K562 (cell line): ENCODE measurements at regions not wholly inside any gene's neighbourhood (a gene's known extent, or its start where the extent isn't known, plus 50 kb on each side); places are given as distances from the start of the nearest gene placed in this dataset.

Source experiments
- ATAC-seq: fragments of 200-7000 bp; cut with Tn5 transposase; 3 replicates; pipeline ENCODE4 v1.9.1; 2020; ENCODE audit warnings: moderate library complexity
- BruUV-seq: library from RNA; stranded (reverse); fragments of 400-500 nt; replicated peaks from 2 replicates; lab custom pipeline; 2021; lab: Mats Ljungman, UMichigan
- CTCF ChIA-PET: fragments of 300-600 bp; formaldehyde crosslinking; extraction: SDS; loops from one replicate; lab custom pipeline; 2021; ENCODE audit warnings: low intra/inter-chr PET ratio; lab: Yijun Ruan, JAX
- POLR2A ChIA-PET: fragments of 300-600, 350-650 bp; sonication (Branson Sonifier 250); formaldehyde crosslinking; extraction: SDS; loops from one replicate; lab custom pipeline; 2021; ENCODE audit warnings: antibody characterized with exemption, inconsistent platforms; lab: Yijun Ruan, JAX
- DNase-seq, 4 experiments: peaks; one replicate each; pipeline versions ENCODE4 v3.0.0 to v3.0.0-alpha.2; 2011 to 2018; ENCODE audit warnings: low spot score in 3 of 4, mixed read lengths in 3 of 4; ENCODE audit errors: extremely low read depth in 1 of 4
- FAIRE-seq: peaks from 2 replicates; lab custom pipeline; 2011; peaks lifted over from hg19 to GRCh38; lab: Jason Lieb, UNC
- H2AFZ ChIP-seq: 2 replicates; pipeline ENCODE4 v1.6.0; 2011; ENCODE audit warnings: low read depth, low read length, control low read depth, inconsistent platforms
- H3K27ac ChIP-seq: fragments of 200-600 bp; 3 replicates; pipeline ENCODE4 v1.8.0; 2011; ENCODE audit warnings: low read depth, mild to moderate bottlenecking, control low read depth, inconsistent platforms, low read length, moderate library complexity, mixed read lengths; ENCODE audit errors: extremely low read depth
- H3K27me3 ChIP-seq, 2 experiments: fragments of 300-600 bp in 1 of 2; 2 replicates in 1 of 2; 3 replicates in 1 of 2; pipeline versions ENCODE4 v1.6.0 to v1.8.0; 2011; ENCODE audit warnings: inconsistent platforms in 2 of 2, low read length in 2 of 2, mild to moderate bottlenecking in 1 of 2, mixed read lengths in 1 of 2, moderate library complexity in 1 of 2; ENCODE audit not compliant: control insufficient read depth in 2 of 2, insufficient read depth in 2 of 2
- H3K36me3 ChIP-seq: fragments of 300-600 bp; 3 replicates; pipeline ENCODE4 v1.8.0; 2011; ENCODE audit warnings: mild to moderate bottlenecking, low read length, inconsistent platforms; ENCODE audit not compliant: control insufficient read depth, insufficient read depth
- H3K4me1 ChIP-seq, 2 experiments: fragments of 200-600 bp in 1 of 2; replicated peaks in 1 of 2; 2 replicates in 1 of 2; 3 replicates in 1 of 2; pipeline versions ENCODE4 v1.5.1 to v1.8.0; 2011; ENCODE audit warnings: inconsistent platforms in 2 of 2, low read length in 2 of 2, mild to moderate bottlenecking in 1 of 2, mixed read lengths in 1 of 2, moderate library complexity in 1 of 2; ENCODE audit not compliant: control insufficient read depth in 2 of 2, insufficient read depth in 2 of 2
- H3K4me2 ChIP-seq: 2 replicates; pipeline ENCODE4 v1.6.1; 2011; ENCODE audit warnings: low read length, control low read depth, inconsistent platforms, mixed read lengths; ENCODE audit not compliant: insufficient read depth
- H3K4me3 ChIP-seq: fragments of 200-600 bp; sonication (generic), shearing (Covaris generic); 2 replicates; pipeline ENCODE4 v1.5.1; 2016; ENCODE audit warnings: control low read depth, inconsistent platforms
- H3K79me2 ChIP-seq: fragments of 200-600 bp; 3 replicates; pipeline ENCODE4 v1.8.0; 2011; ENCODE audit warnings: low read length, inconsistent platforms; ENCODE audit not compliant: control insufficient read depth, insufficient read depth
- H3K9ac ChIP-seq, 2 experiments: 2 replicates each; pipeline versions ENCODE4 v1.6.0 to v1.6.1; 2011; ENCODE audit warnings: low read depth in 2 of 2, low read length in 2 of 2, control low read depth in 1 of 2, inconsistent platforms in 1 of 2, mild to moderate bottlenecking in 1 of 2, mixed read lengths in 1 of 2; ENCODE audit not compliant: insufficient read depth in 1 of 2
- H3K9me1 ChIP-seq: one replicate; pipeline ENCODE4 v1.6.0; 2011; ENCODE audit warnings: inconsistent platforms, mild to moderate bottlenecking, low read length, moderate library complexity; ENCODE audit not compliant: control insufficient read depth, insufficient read depth
- H3K9me3 ChIP-seq: replicated peaks from 2 replicates; pipeline ENCODE4 v1.5.1; 2011; ENCODE audit warnings: low read depth, low read length, inconsistent platforms; ENCODE audit not compliant: control insufficient read depth, insufficient read depth
- H4K20me1 ChIP-seq: replicated peaks from 2 replicates; pipeline ENCODE4 v1.6.1; 2011; ENCODE audit warnings: low read length, inconsistent platforms, mixed read lengths; ENCODE audit not compliant: control insufficient read depth, insufficient read depth
- ADNP ChIP-seq: fragments of 200-800 bp; sonication (Bioruptor generic); IDR thresholded peaks from 2 replicates; pipeline ENCODE4 v1.6.1; 2016; ENCODE audit warnings: missing genetic modification characterization, missing compliant biosample characterization
- BRCA1 ChIP-seq, 2 experiments: fragments of 450-650 bp in 1 of 2; sonication (generic) in 1 of 2; formaldehyde crosslinking in 1 of 2; IDR thresholded peaks; 2 replicates each; pipeline versions ENCODE4 v1.5.0 to v1.6.1; 2017 to 2020; ENCODE audit warnings: mild to moderate bottlenecking in 1 of 2, missing genetic modification reagents in 1 of 2
- DNMT1 ChIP-seq: fragments of 450-650 bp; IDR thresholded peaks from 2 replicates; pipeline ENCODE4 v1.6.1; 2016; ENCODE audit warnings: antibody characterized with exemption, mild to moderate bottlenecking
- GATAD2B ChIP-seq: fragments of 450-650 bp; IDR thresholded peaks from 2 replicates; pipeline ENCODE4 v1.6.1; 2017; ENCODE audit warnings: mild to moderate bottlenecking, borderline replicate concordance
- HDAC6 ChIP-seq: IDR thresholded peaks from 2 replicates; pipeline ENCODE4 v1.6.1; 2012; ENCODE audit warnings: low read depth, mild to moderate bottlenecking, control low read depth, inconsistent platforms, low read length, moderate library complexity
- HNRNPLL ChIP-seq: fragments of 200-400 bp; formaldehyde crosslinking; IDR thresholded peaks from 2 replicates; pipeline ENCODE4 v1.6.1; 2017; ENCODE audit warnings: low read length, low read depth, mild to moderate bottlenecking; ENCODE audit not compliant: poor library complexity, severe bottlenecking
- KLF16 ChIP-seq: IDR thresholded peaks from 2 replicates; pipeline ENCODE4 v1.6.1; 2016; ENCODE audit warnings: antibody characterized with exemption
- L3MBTL2 ChIP-seq: fragments of 450-650 bp; IDR thresholded peaks from 2 replicates; pipeline ENCODE4 v1.6.1; 2016; ENCODE audit warnings: mild to moderate bottlenecking, moderate library complexity
- NCOA1 ChIP-seq: fragments of 450-650 bp; IDR thresholded peaks from 2 replicates; pipeline ENCODE4 v1.6.1; 2016; ENCODE audit warnings: low read depth
- PURB ChIP-seq: sonication (generic); formaldehyde crosslinking; IDR thresholded peaks from 2 replicates; pipeline ENCODE4 v1.9.0; 2021; ENCODE audit warnings: low read depth, mild to moderate bottlenecking, missing genetic modification reagents
- RBM25 ChIP-seq: fragments of 200-400 bp; formaldehyde crosslinking; IDR thresholded peaks from 2 replicates; pipeline ENCODE4 v1.6.1; 2018; ENCODE audit warnings: low read length, low read depth, moderate library complexity; ENCODE audit not compliant: severe bottlenecking
- SREBF2 ChIP-seq: sonication (generic); formaldehyde crosslinking; IDR thresholded peaks from 2 replicates; pipeline ENCODE4 v1.4.0; 2020; ENCODE audit warnings: mild to moderate bottlenecking, missing genetic modification reagents
- XRCC3 ChIP-seq: fragments of 450-650 bp; IDR thresholded peaks from 2 replicates; pipeline ENCODE4 v1.6.1; 2017; ENCODE audit warnings: mild to moderate bottlenecking, moderate library complexity
- ZKSCAN3 ChIP-seq: fragments of 250-450 bp; sonication (Bioruptor Pico); IDR thresholded peaks from 2 replicates; pipeline ENCODE4 v1.4.0; 2020
- ZNF408 ChIP-seq: fragments of 250-450 bp; sonication (Bioruptor Pico); IDR thresholded peaks from 2 replicates; pipeline ENCODE4 v1.4.0; 2020; ENCODE audit warnings: low read depth, mild to moderate bottlenecking, moderate library complexity
- ZNF76 ChIP-seq: fragments of 250-450 bp; sonication (Bioruptor Pico); IDR thresholded peaks from 2 replicates; pipeline ENCODE4 v1.4.0; 2020; ENCODE audit warnings: mild to moderate bottlenecking, moderate library complexity, borderline replicate concordance
- ZNF77 ChIP-seq: fragments of 250-450 bp; sonication (Bioruptor Pico); IDR thresholded peaks from 2 replicates; pipeline ENCODE4 v1.5.0; 2020
- WGBS: fragments of 100-300 bp; shearing (Covaris generic); methylation state at CpG from one replicate; pipeline ENCODE4 v1.1.6; 2016; ENCODE audit warnings: low coverage, mixed read lengths; ENCODE audit not compliant: insufficient coverage; ENCODE audit errors: missing lambda C conversion rate; 5-methylcytosine and 5-hydroxymethylcytosine counted together
- in situ Hi-C: fragments of 300-500 bp; cut with MboI; formaldehyde crosslinking; loops from 4 replicates; pipeline ENCODE4 v1.15.0; 2018; ENCODE audit warnings: inconsistent platforms, mixed read lengths
- intact Hi-C: fragments of 100-400 bp; cut with micrococcal nuclease; formaldehyde crosslinking; loops from 2 replicates; pipeline ENCODE4 v1.14.2; 2022
- TF ChIP-seq, protein P1 (sequence below): fragments of 450-650 bp; formaldehyde crosslinking; conservative IDR thresholded peaks from 2 replicates; pipeline ENCODE4 v1.4.0; 2022; ENCODE audit warnings: mild to moderate bottlenecking, missing genetic modification characterization
- TF ChIP-seq, protein P2 (sequence below): conservative IDR thresholded peaks from 2 replicates; pipeline ENCODE4 v1.6.1; 2011; ENCODE audit warnings: low read depth, mild to moderate bottlenecking, low read length; ENCODE audit not compliant: control insufficient read depth
- TF ChIP-seq, protein P3 (sequence below): fragments of 450-650 bp; formaldehyde crosslinking; IDR thresholded peaks from 2 replicates; pipeline ENCODE4 v1.4.0; 2022; ENCODE audit warnings: missing genetic modification characterization

DNA sequence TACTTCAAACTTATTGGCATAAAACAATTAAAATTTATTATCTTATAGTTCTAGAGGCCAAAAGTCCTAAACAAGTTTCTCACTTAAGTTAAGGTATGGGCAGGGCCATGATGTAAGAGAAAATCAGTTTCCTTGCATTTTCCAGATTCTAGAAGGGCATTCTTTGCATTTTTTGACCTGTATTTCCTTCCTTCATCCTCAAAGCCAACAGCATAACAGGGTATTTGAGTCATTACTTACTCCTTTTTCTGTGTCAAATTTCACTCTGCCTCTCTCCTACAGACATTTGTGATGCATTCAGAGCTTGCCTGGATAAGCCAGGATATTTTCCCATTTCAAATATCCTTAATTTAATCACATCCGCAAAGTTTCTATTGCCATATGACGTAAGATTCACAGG, 1499.0 kb downstream of the EFNA5 start:
- FAIRE-seq, result no peak
- 0% methylated on average over 2 of the region's 2 CpGs for WGBS
- in situ Hi-C loops, result no loop called here

DNA sequence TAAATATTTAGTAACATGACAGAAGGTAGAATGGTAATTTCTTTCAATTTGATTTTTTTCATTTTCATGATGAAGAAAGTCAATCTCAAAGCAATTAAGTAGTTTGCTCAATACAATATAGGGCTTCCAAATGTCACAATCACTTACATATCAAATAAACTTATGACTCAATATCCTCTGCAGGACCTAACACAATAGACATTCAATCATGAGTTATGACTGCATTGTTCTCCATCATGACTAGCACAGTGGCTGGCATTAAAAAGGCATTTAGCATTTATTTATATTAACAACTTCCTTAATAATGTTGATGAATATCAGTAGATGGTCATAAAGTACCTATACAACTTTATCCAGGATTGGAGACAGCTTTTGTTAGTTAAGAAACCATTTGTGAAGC, 1499.6 kb downstream of the EFNA5 start:
- Histone ChIP-seq H3K9ac (no peak overlapping the region), H3K9me3 (0 out of 2 replicates have a peak, but pooled peaks cover 2% of the 10 kb centered on the region), H3K36me3 (no peaks in the 10 kb centered on the region), H4K20me1 (no peaks in the 10 kb centered on the region), H3K27me3 (no peaks in the 10 kb centered on the region), H3K4me2 (no peak overlapping the region), H3K27ac (no peak overlapping the region), H3K4me1 (no peaks in the 10 kb centered on the region), H3K9me1 (no peaks in the 10 kb centered on the region), H2AFZ (no peak overlapping the region), H3K79me2 (no peaks in the 10 kb centered on the region), H3K4me3 (no peak overlapping the region)
- ATAC-seq (no peak), DNase-seq (no peak), FAIRE-seq (no peak)
- intact Hi-C loops (no loop called here), in situ Hi-C loops (no loop called here)
- BruUV-seq, result no TSS peak
- ChIA-PET POLR2A (no interaction called here), CTCF (no interaction called here)
- TF ChIP-seq PURB (CRISPR knock-in tag) (no peak), ZNF77 (CRISPR knock-in tag) (no peak), L3MBTL2 (no peak), ZKSCAN3 (CRISPR knock-in tag) (no peak), XRCC3 (no peak), ADNP (tag) (no peak), DNMT1 (no peak), BRCA1 (IDR thresholded peaks at IDR 0.05) (no peak), BRCA1 (CRISPR knock-in tag; IDR thresholded peaks at IDR 0.05) (no peak)
- TF ChIP-seq, protein P1, sequence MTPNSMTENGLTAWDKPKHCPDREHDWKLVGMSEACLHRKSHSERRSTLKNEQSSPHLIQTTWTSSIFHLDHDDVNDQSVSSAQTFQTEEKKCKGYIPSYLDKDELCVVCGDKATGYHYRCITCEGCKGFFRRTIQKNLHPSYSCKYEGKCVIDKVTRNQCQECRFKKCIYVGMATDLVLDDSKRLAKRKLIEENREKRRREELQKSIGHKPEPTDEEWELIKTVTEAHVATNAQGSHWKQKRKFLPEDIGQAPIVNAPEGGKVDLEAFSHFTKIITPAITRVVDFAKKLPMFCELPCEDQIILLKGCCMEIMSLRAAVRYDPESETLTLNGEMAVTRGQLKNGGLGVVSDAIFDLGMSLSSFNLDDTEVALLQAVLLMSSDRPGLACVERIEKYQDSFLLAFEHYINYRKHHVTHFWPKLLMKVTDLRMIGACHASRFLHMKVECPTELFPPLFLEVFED (CRISPR knock-in tag), result no peak
- TF ChIP-seq, protein P2, sequence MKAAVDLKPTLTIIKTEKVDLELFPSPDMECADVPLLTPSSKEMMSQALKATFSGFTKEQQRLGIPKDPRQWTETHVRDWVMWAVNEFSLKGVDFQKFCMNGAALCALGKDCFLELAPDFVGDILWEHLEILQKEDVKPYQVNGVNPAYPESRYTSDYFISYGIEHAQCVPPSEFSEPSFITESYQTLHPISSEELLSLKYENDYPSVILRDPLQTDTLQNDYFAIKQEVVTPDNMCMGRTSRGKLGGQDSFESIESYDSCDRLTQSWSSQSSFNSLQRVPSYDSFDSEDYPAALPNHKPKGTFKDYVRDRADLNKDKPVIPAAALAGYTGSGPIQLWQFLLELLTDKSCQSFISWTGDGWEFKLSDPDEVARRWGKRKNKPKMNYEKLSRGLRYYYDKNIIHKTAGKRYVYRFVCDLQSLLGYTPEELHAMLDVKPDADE, result no peak

More for the DNA sequence above, 1499.0 kb downstream of the EFNA5 start:
- Histone ChIP-seq H4K20me1 (no peaks in the 10 kb centered on the region), H3K4me1 (no peaks in the 10 kb centered on the region), H2AFZ (no peak overlapping the region), H3K79me2 (no peaks in the 10 kb centered on the region), H3K4me2 (no peak overlapping the region), H3K27ac (no peak overlapping the region), H3K27me3 (no peaks in the 10 kb centered on the region), H3K9me3 (0 out of 2 replicates have a peak, but pooled peaks cover 2% of the 10 kb centered on the region), H3K9me1 (no peaks in the 10 kb centered on the region), H3K4me3 (no peak overlapping the region), H3K9ac (no peak overlapping the region), H3K36me3 (no peaks in the 10 kb centered on the region)
- no TSS peak for BruUV-seq
- ChIA-PET CTCF (no interaction called here), POLR2A (no interaction called here)
- ATAC-seq (no peak), DNase-seq (no peak)
- intact Hi-C loops, result no loop called here
- TF ChIP-seq, protein P3, sequence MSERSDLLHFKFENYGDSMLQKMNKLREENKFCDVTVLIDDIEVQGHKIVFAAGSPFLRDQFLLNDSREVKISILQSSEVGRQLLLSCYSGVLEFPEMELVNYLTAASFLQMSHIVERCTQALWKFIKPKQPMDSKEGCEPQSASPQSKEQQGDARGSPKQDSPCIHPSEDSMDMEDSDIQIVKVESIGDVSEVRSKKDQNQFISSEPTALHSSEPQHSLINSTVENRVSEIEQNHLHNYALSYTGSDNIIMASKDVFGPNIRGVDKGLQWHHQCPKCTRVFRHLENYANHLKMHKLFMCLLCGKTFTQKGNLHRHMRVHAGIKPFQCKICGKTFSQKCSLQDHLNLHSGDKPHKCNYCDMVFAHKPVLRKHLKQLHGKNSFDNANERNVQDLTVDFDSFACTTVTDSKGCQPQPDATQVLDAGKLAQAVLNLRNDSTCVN (CRISPR knock-in tag), result no peak
- TF ChIP-seq SREBF2 (CRISPR knock-in tag) (no peak), ZNF76 (no peak), NCOA1 (no peak), HNRNPLL (no peak), RBM25 (no peak), ZNF408 (no peak), GATAD2B (no peak), KLF16 (no peak), HDAC6 (no peak)
